Activated T-cell treated with anti-CD3 and anti-CD28 coated beads, Interleukin-2, amount 50 U/mL, for 1 hour (primary cell): ENCODE measurements at regions not wholly inside any gene's neighbourhood (a gene's known extent, or its start where the extent isn't known, plus 50 kb on each side); places are given as distances from the start of the nearest gene placed in this dataset.

Experiments used
- DNase-seq: peaks from one replicate; pipeline ENCODE4 v3.0.0-alpha.2; 2020

- no peak for DNase-seq
Measured at GRCh38 chr6:154561750-154562149, 51.3 kb upstream of the CNKSR3 start.

GRCh38 chr6:154565331-154565730 is 54.8 kb upstream of the CNKSR3 start:
- no peak for DNase-seq

- no peak for DNase-seq
Measured at GRCh38 chr6:154566866-154567265, 56.4 kb upstream of the CNKSR3 start.

- no peak for DNase-seq
Measured at GRCh38 chr6:154567695-154568220, 57.3 kb upstream of the CNKSR3 start.

- no peak for DNase-seq
Measured at GRCh38 chr6:154569156-154569862, 58.8 kb upstream of the CNKSR3 start.

- DNase-seq, result no peak
Measured at GRCh38 chr6:154570505-154570904, 60.0 kb upstream of the CNKSR3 start.

- DNase-seq, result no peak
Measured at GRCh38 chr6:154572556-154572955, 62.1 kb upstream of the CNKSR3 start.

GRCh38 chr6:154578004-154578559 is 67.6 kb upstream of the CNKSR3 start:
- DNase-seq, result no peak

GRCh38 chr6:154579046-154579445 is 68.6 kb upstream of the CNKSR3 start:
- DNase-seq, result no peak

GRCh38 chr6:154579485-154579884 is 69.0 kb upstream of the CNKSR3 start:
- no peak for DNase-seq

- DNase-seq, result no peak
Measured at GRCh38 chr6:154580397-154581135, 70.1 kb upstream of the CNKSR3 start.

GRCh38 chr6:154582696-154583095 is 72.2 kb upstream of the CNKSR3 start:
- no peak for DNase-seq

GRCh38 chr6:154583546-154584188 is 73.2 kb upstream of the CNKSR3 start:
- DNase-seq, result no peak

GRCh38 chr6:154590756-154591155 is 80.3 kb upstream of the CNKSR3 start:
- DNase-seq, result no peak

- DNase-seq, result no peak
Measured at GRCh38 chr6:154591234-154591633, 80.7 kb upstream of the CNKSR3 start.

GRCh38 chr6:154592199-154592860 is 81.8 kb upstream of the CNKSR3 start:
- DNase-seq, result no peak

- DNase-seq, result no peak
Measured at GRCh38 chr6:154593122-154593521, 82.6 kb upstream of the CNKSR3 start.

GRCh38 chr6:154594496-154595198 is 84.2 kb upstream of the CNKSR3 start:
- no peak for DNase-seq

GRCh38 chr6:154595538-154595937 is 85.1 kb upstream of the CNKSR3 start:
- DNase-seq, result no peak

- DNase-seq, result no peak
Measured at GRCh38 chr6:154596009-154596408, 85.5 kb upstream of the CNKSR3 start.

- DNase-seq, result no peak
Measured at GRCh38 chr6:154596701-154597100, 86.2 kb upstream of the CNKSR3 start.

GRCh38 chr6:154598399-154598798 is 87.9 kb upstream of the CNKSR3 start:
- DNase-seq, result no peak
